H9 (cell line): ENCODE measurements at regions not wholly inside any gene's neighbourhood (a gene's known extent, or its start where the extent isn't known, plus 50 kb on each side); places are given as distances from the start of the nearest gene placed in this dataset.

ENCODE experiments used
- DNase-seq: peaks from one replicate; pipeline ENCODE4 v3.0.0-alpha.2; 2017
- H2AFZ ChIP-seq: one replicate; pipeline ENCODE4 v1.6.1; 2013; ENCODE audit warnings: mild to moderate bottlenecking, low read length, control low read depth, moderate library complexity
- H2AK5ac ChIP-seq: 2 replicates; pipeline ENCODE4 v1.6.1; 2013; ENCODE audit warnings: low read length, control low read depth, mixed read lengths; ENCODE audit not compliant: insufficient read length
- H2BK120ac ChIP-seq: one replicate; pipeline ENCODE4 v1.6.1; 2013; ENCODE audit warnings: low read depth, mild to moderate bottlenecking, low read length, control low read depth, inconsistent platforms; ENCODE audit not compliant: poor library complexity, severe bottlenecking
- H2BK12ac ChIP-seq: 2 replicates; pipeline ENCODE4 v1.6.1; 2013; ENCODE audit warnings: low read length, control low read depth, mixed read lengths, low read depth; ENCODE audit not compliant: insufficient read length
- H2BK15ac ChIP-seq: 2 replicates; pipeline ENCODE4 v1.6.1; 2013; ENCODE audit warnings: low read depth, low read length, control low read depth
- H2BK20ac ChIP-seq: one replicate; pipeline ENCODE4 v1.6.1; 2013; ENCODE audit warnings: low read depth, mild to moderate bottlenecking, low read length, control low read depth, inconsistent platforms; ENCODE audit not compliant: poor library complexity, severe bottlenecking
- H2BK5ac ChIP-seq: 2 replicates; pipeline ENCODE4 v1.6.1; 2013; ENCODE audit warnings: low read length, control low read depth, mixed read lengths; ENCODE audit not compliant: insufficient read length
- H3K14ac ChIP-seq: 2 replicates; pipeline ENCODE4 v1.6.1; 2013; ENCODE audit warnings: low read length, control low read depth; ENCODE audit not compliant: insufficient read depth
- H3K18ac ChIP-seq: 2 replicates; pipeline ENCODE4 v1.6.1; 2013; ENCODE audit warnings: low read depth, mild to moderate bottlenecking, mixed read lengths, low read length, control low read depth; ENCODE audit not compliant: insufficient read length
- H3K23ac ChIP-seq: 2 replicates; pipeline ENCODE4 v1.6.1; 2013; ENCODE audit warnings: low read length, control low read depth, mixed read lengths, low read depth; ENCODE audit not compliant: insufficient read length
- H3K23me2 ChIP-seq: 2 replicates; pipeline ENCODE4 v1.6.1; 2013; ENCODE audit warnings: low read depth, mild to moderate bottlenecking, mixed read lengths, low read length, control low read depth; ENCODE audit not compliant: insufficient read length, poor library complexity, severe bottlenecking
- H3K27ac ChIP-seq: 2 replicates; pipeline ENCODE4 v1.5.1; 2013; ENCODE audit warnings: low read length, control low read depth, mixed read lengths, low read depth; ENCODE audit not compliant: insufficient read length
- H3K27me3 ChIP-seq: 2 replicates; pipeline ENCODE4 v1.6.1; 2013; ENCODE audit warnings: low read length, control low read depth, inconsistent platforms; ENCODE audit not compliant: insufficient read depth
- H3K4ac ChIP-seq: 2 replicates; pipeline ENCODE4 v1.6.1; 2013; ENCODE audit warnings: low read depth, mild to moderate bottlenecking, control low read depth, inconsistent platforms, low read length, moderate library complexity
- H3K4me1 ChIP-seq: 2 replicates; pipeline ENCODE4 v1.6.1; 2013; ENCODE audit warnings: low read length, control low read depth, inconsistent platforms; ENCODE audit not compliant: insufficient read depth
- H3K4me2 ChIP-seq: 2 replicates; pipeline ENCODE4 v1.6.1; 2013; ENCODE audit warnings: low read length, control low read depth, mixed read lengths; ENCODE audit not compliant: insufficient read length, insufficient read depth
- H3K56ac ChIP-seq: 2 replicates; pipeline ENCODE4 v1.6.1; 2013; ENCODE audit warnings: low read depth, mild to moderate bottlenecking, mixed read lengths, low read length, control low read depth; ENCODE audit not compliant: insufficient read length
- H3K79me1 ChIP-seq: 2 replicates; pipeline ENCODE4 v1.6.1; 2013; ENCODE audit warnings: low read depth, mild to moderate bottlenecking, moderate library complexity, low read length, control low read depth, inconsistent platforms; ENCODE audit not compliant: insufficient read depth, poor library complexity, severe bottlenecking
- H3K79me2 ChIP-seq: 2 replicates; pipeline ENCODE4 v1.6.1; 2013; ENCODE audit warnings: low read length, control low read depth, inconsistent platforms; ENCODE audit not compliant: insufficient read depth
- H3K9ac ChIP-seq: 2 replicates; pipeline ENCODE4 v1.6.1; 2013; ENCODE audit warnings: low read length, control low read depth, mixed read lengths; ENCODE audit not compliant: insufficient read length; ENCODE audit errors: extremely low read depth
- H3K9me3 ChIP-seq: one replicate; pipeline ENCODE4 v1.6.1; 2013; ENCODE audit warnings: low read depth, low read length, inconsistent platforms; ENCODE audit not compliant: control insufficient read depth
- H3T11ph ChIP-seq: one replicate; pipeline ENCODE4 v1.6.1; 2013; ENCODE audit warnings: mild to moderate bottlenecking, low read length, control low read depth, inconsistent platforms
- H4K20me1 ChIP-seq: one replicate; pipeline ENCODE4 v1.6.1; 2013; ENCODE audit not compliant: control insufficient read depth, insufficient read length, insufficient read depth
- H4K5ac ChIP-seq: 2 replicates; pipeline ENCODE4 v1.6.1; 2013; ENCODE audit warnings: low read depth, mild to moderate bottlenecking, mixed read lengths, low read length, control low read depth; ENCODE audit not compliant: insufficient read length
- H4K8ac ChIP-seq: replicated peaks from 2 replicates; pipeline ENCODE4 v1.6.1; 2013; ENCODE audit warnings: low read length, control low read depth, mixed read lengths, low read depth; ENCODE audit not compliant: insufficient read length
- H4K91ac ChIP-seq: 2 replicates; pipeline ENCODE4 v1.6.1; 2013; ENCODE audit warnings: low read depth, mild to moderate bottlenecking, moderate library complexity, mixed read lengths, low read length, control low read depth; ENCODE audit not compliant: insufficient read length
- H3K27ac Mint-ChIP-seq, 3 experiments: 2 replicates in 2 of 3; 3 replicates in 1 of 3; pipeline ENCODE4 v1.8.0; 2020 to 2021; ENCODE audit warnings: mixed read lengths in 3 of 3, mild to moderate bottlenecking in 1 of 3, moderate library complexity in 1 of 3
- H3K27me3 Mint-ChIP-seq: 2 replicates; pipeline ENCODE4 v1.8.0; 2021; ENCODE audit warnings: low read depth, mild to moderate bottlenecking, moderate library complexity, mixed read lengths
- H3K36me3 Mint-ChIP-seq, 3 experiments: 2 replicates in 2 of 3; 3 replicates in 1 of 3; pipeline ENCODE4 v1.8.0; 2020 to 2021; ENCODE audit warnings: low read depth in 3 of 3, mixed read lengths in 3 of 3; ENCODE audit not compliant: insufficient read depth in 1 of 3
- H3K4me1 Mint-ChIP-seq, 2 experiments: 2 replicates each; pipeline ENCODE4 v1.8.0; 2020; ENCODE audit warnings: mixed read lengths in 2 of 2
- H3K4me3 Mint-ChIP-seq, 2 experiments: 2 replicates in 1 of 2; 3 replicates in 1 of 2; pipeline ENCODE4 v1.8.0; 2020 to 2021; ENCODE audit warnings: mild to moderate bottlenecking in 2 of 2, mixed read lengths in 2 of 2, moderate library complexity in 1 of 2
- H3K9me3 Mint-ChIP-seq, 2 experiments: 2 replicates in 1 of 2; 3 replicates in 1 of 2; pipeline ENCODE4 v1.8.0; 2020; ENCODE audit warnings: mild to moderate bottlenecking in 2 of 2, mixed read lengths in 2 of 2, moderate library complexity in 1 of 2
- WGBS: extraction: QIAGEN DNeasy Blood & Tissue Kit; methylation state at CpG from one replicate; pipeline ENCODE4 v1.1.7; 2013; ENCODE audit warnings: missing lambda C conversion rate, low lambda C conversion rate, mixed read lengths; ENCODE audit not compliant: insufficient read length; ENCODE audit errors: extremely low coverage; 5-methylcytosine and 5-hydroxymethylcytosine counted together
- TF ChIP-seq, protein P1 (sequence below): fragments of 200-600 bp; sonication (generic); conservative IDR thresholded peaks from 3 replicates; pipeline ENCODE4 v1.8.0; 2021; ENCODE audit warnings: antibody characterized with exemption, mild to moderate bottlenecking

DNA sequence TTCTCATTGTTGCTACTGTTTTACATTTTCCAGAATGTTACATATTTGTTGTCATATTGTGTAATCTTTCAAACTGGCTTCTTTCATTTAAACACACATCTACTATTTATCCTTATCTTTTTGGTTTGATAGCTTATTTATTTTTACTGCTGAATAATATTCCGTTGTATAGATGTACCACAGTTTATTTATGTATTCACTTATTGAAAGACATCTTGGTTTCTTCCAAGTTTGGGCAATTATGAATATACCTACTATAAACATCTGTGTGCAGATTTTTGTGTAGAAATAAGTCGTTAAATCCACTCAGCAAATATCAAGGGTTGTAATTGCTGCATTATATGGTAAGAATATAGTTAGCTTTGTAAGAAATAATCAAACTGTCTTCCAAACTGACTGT is 669.2 kb downstream of the TNS3 start:
- Histone ChIP-seq H3K18ac (no peak overlapping the region), H4K91ac (no peak overlapping the region), H2BK5ac (no peak overlapping the region), H3K14ac (no peak overlapping the region), H2AK5ac (no peak overlapping the region), H2BK15ac (no peak overlapping the region), H3K23ac (no peak overlapping the region), H2BK120ac (no peak overlapping the region), H4K8ac (no peak overlapping the region), H3K9me3 (no peaks in the 10 kb centered on the region), H4K20me1 (no peaks in the 10 kb centered on the region), H3K23me2 (no peaks in the 10 kb centered on the region), H3K56ac (no peak overlapping the region), H4K5ac (no peak overlapping the region), H3K79me1 (no peaks in the 10 kb centered on the region), H3K9ac (no peak overlapping the region), H3K4ac (no peak overlapping the region), H2BK12ac (no peak overlapping the region), H3K4me1 (no peaks in the 10 kb centered on the region), H3K79me2 (no peaks in the 10 kb centered on the region; the same call in 1 of the 2 replicates), H3K4me2 (no peak overlapping the region), H3T11ph (no peak overlapping the region), H2BK20ac (no peak overlapping the region), H3K27ac (no peak overlapping the region), H3K27me3 (no peaks in the 10 kb centered on the region), H2AFZ (no peak overlapping the region)
- TF ChIP-seq, protein P1, sequence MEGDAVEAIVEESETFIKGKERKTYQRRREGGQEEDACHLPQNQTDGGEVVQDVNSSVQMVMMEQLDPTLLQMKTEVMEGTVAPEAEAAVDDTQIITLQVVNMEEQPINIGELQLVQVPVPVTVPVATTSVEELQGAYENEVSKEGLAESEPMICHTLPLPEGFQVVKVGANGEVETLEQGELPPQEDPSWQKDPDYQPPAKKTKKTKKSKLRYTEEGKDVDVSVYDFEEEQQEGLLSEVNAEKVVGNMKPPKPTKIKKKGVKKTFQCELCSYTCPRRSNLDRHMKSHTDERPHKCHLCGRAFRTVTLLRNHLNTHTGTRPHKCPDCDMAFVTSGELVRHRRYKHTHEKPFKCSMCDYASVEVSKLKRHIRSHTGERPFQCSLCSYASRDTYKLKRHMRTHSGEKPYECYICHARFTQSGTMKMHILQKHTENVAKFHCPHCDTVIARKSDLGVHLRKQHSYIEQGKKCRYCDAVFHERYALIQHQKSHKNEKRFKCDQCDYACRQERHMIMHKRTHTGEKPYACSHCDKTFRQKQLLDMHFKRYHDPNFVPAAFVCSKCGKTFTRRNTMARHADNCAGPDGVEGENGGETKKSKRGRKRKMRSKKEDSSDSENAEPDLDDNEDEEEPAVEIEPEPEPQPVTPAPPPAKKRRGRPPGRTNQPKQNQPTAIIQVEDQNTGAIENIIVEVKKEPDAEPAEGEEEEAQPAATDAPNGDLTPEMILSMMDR, result no peak
- Mint-ChIP-seq H3K9me3 (peaks cover 0 to 6% of the 10 kb centered on the region in 2 experiments; a peak in 3 of 5 replicates), H3K36me3 (no peaks in the 10 kb centered on the region), H3K27me3 (no peaks in the 10 kb centered on the region), H3K27ac (no peak overlapping the region), H3K4me1 (peaks cover 0 to 4% of the 10 kb centered on the region in 2 experiments; a peak in 1 of 4 replicates), H3K4me3 (no peak overlapping the region)
- no CpG with 5 or more reads among the region's 2 CpGs for WGBS
- no peak for DNase-seq
